ENCODE measurements at regions not wholly inside any gene's neighbourhood (a gene's known extent, or its start where the extent isn't known, plus 50 kb on each side); places are given as distances from the start of the nearest gene placed in this dataset.

DNA sequence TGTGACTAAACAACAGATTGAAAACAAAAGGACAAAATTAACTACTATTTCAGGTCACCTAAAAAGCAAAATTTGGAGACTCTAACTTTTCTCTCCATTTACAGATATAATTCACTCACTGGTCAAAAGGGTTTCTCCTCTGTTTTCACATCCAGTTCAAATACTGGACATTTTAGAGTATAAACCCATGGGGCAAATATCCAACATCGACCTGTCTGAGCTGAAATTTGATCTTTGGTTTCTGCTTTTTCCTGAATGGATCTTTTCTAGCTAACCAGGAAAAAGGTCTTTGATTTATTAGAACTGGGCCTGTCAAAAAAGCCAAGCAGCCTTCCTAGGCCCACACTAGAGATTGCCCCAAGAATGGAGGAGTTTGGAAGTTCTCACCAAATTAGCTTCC lies 69.3 kb upstream of the SATB2 start:
- TF ChIP-seq, protein P1, sequence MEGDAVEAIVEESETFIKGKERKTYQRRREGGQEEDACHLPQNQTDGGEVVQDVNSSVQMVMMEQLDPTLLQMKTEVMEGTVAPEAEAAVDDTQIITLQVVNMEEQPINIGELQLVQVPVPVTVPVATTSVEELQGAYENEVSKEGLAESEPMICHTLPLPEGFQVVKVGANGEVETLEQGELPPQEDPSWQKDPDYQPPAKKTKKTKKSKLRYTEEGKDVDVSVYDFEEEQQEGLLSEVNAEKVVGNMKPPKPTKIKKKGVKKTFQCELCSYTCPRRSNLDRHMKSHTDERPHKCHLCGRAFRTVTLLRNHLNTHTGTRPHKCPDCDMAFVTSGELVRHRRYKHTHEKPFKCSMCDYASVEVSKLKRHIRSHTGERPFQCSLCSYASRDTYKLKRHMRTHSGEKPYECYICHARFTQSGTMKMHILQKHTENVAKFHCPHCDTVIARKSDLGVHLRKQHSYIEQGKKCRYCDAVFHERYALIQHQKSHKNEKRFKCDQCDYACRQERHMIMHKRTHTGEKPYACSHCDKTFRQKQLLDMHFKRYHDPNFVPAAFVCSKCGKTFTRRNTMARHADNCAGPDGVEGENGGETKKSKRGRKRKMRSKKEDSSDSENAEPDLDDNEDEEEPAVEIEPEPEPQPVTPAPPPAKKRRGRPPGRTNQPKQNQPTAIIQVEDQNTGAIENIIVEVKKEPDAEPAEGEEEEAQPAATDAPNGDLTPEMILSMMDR (IDR thresholded peaks at IDR 0.05): no peak
- TF ChIP-seq POLR2A (IDR thresholded peaks at IDR 0.05): no peak

Data from thyroid gland (tissue), 4 donors.